Stimulated activated CD4-positive, alpha-beta T cell treated with anti-CD3 and anti-CD28 coated beads, TNF-alpha, amount 100 ng/mL, for 1 hour (primary cell): ENCODE measurements at regions not wholly inside any gene's neighbourhood (a gene's known extent, or its start where the extent isn't known, plus 50 kb on each side); places are given as distances from the start of the nearest gene placed in this dataset.

Experiments used
- DNase-seq, 3 donors: peaks; one replicate each; pipeline ENCODE4 v3.0.0-alpha.2; 2020; ENCODE audit warnings: low read depth in 3 of 3, low spot score in 1 of 3

DNA sequence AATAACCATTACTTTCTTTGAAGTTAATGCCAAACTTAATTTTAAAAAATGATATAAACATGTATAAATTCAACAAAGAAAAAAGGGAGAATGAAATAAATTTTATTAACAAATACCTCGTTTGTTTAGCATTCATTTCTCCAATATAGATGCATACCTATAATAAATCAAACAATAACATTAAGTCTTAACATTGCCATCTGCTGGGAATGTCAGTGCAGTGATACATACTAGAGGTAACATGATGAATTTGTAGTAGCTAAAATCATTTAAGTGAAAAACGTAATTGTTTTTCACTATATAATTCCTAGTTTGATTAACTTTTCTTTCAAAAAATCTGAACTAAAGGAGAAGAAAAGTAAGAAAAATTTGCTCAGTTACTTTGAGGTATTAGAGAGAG, 340.2 kb upstream of the CBLB start:
- no peak for DNase-seq

DNA sequence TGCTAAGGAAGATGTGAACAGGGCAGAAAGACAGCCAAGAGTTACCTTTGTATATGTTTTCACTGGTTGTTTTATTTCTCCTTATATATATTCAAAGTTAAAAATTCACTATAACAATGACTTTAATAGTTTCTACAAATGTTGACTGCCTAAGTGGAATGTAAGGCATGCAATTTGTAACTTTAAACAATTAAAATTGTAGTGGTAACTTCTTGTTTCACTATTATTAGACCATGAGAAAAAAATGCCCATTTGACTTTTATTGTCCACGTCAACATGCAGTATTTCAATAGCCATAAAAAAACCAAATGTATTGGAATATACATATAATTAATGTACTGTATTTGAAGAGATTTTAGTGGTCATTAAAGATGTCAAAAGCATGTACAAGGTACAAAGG, 340.7 kb upstream of the CBLB start:
- DNase-seq = no peak

DNA sequence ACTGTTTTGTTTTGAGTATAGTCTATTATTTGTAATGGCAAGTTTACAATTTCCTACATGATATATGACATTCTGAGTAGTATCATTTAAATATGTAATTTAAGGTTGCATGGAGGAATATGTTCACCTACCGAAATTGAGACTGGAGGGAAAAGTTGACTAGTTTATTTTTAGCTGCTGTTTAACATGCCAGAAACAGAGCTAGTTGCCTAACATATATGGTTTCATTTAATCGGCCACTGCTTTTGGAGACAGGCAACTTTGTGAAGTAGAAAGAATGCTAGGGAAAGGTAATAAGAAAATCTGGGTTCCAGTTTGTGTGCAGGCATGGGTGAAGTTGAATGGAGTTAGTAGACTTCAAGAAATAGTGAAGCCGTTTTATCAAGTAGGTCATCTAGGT, 342.1 kb upstream of the CBLB start:
- DNase-seq = no peak

DNA sequence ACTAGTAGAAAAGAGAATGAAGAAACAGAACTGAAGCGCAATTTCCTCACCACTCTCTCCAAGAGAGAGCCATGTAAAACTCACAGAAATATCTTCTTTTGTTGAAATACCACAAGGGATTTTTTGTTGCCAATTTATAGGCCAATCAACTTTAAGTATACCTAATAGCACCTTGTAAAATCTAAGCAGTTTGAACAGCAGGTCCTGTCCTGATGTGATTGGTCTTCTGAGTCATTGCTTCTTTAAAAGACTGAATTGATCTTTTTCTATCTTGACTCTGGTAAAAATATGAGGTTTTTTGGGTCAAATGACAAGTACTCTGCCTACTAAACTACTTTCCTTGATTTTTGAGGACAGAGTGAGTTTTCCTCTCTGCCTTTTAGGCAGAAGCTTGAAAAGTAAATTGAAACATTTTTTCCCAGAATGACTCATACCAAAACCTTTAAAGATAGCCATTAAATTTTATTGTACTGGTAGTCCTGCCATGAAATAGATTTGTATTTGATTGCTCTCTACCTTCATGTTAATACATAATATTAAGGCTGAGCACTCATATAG, 343.9 kb upstream of the CBLB start:
- no peak for DNase-seq

DNA sequence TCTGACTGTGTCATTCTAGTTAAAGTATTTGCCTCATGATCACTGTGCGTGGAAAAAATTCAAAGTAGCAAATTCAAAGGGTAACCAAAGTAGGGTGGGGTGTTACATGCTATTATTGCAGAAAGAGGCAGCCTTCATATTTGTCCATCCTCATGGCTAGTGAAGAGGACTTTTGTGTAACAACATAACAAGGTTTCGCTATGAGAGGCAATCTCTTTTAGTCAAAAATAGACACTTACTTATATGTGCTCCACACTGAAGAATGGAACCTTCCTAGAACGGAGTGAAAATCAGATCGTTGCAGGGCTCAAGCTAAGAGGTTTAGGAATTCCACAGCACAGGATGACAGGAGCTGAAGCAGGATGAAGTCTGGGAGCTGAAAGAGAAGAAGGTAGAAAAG, 345.1 kb upstream of the CBLB start:
- no peak for DNase-seq

DNA sequence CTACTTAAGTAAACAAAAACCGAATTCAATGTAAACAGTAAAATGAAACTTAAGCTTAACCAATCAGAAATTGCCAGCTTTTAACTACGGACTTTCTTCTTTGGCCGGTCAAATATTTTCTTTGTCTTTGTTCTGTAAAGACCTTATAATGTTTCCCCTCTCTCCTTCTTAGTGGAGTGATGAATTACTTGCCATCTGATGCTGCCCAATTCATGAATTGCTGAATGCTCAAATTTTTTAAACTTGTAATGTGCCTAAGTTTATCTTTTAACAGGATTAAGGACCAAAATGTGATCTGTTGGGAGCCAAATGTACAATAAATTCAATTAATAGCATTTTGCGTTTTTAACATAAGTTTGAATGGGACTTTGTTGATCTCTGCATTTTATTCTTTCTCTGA, 345.8 kb upstream of the CBLB start:
- no peak for DNase-seq

DNA sequence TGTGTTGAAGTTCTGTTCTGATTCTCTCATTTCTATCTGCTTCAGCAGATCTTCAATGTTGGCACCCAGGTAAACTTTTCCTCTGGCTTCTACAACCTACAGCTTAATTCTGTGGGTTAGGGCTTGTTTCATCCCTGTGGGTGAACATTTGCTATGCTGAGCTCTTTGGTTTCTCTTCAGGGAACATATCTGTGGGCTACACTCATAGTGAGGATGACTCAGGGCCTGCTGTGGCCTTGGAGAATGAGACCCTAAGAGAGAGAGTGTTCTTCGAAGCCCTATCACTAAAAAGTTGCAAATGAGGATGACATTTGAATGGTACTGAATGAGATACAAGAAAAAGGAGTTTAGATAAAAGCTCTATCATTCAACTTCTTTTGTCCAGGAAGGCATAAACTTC, 346.2 kb upstream of the CBLB start:
- DNase-seq = no peak

DNA sequence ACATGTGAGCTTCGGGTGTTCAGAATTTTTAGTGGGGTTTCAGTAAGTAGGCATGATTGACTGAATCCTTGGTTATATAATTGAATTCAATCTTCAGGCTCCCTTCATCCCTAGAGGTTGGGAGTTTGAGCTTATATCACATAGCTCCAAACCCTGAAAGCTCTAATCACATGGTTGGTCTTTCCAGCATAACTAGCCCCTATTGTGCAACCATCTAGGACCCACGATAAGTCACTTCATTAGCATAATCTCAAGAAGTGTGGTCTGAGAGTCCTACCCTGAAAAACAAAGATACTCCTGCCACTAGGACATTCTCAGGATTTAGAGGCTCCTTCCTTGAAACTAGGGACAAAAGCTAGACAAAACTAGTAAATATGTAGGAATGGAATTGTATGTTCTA, 348.9 kb upstream of the CBLB start:
- DNase-seq = no peak

DNA sequence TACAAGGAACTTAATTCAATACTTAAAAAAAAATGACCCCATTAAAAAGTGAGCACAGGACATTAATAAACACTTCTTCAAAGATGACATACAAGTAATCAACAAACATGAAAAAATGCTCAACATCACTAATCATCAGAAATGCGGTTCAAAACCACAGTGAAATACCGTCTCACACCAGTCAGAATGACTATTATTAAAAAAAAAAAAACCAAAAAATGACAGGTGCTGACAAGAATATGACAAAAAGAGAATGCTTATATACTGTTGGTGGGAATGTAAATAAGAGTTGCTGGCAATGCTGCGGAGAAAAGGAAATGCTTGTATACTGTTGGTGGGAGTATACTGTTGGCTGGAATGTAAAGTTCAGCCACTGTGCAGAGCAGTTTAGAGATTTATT, 358.3 kb upstream of the CBLB start:
- DNase-seq = no peak

DNA sequence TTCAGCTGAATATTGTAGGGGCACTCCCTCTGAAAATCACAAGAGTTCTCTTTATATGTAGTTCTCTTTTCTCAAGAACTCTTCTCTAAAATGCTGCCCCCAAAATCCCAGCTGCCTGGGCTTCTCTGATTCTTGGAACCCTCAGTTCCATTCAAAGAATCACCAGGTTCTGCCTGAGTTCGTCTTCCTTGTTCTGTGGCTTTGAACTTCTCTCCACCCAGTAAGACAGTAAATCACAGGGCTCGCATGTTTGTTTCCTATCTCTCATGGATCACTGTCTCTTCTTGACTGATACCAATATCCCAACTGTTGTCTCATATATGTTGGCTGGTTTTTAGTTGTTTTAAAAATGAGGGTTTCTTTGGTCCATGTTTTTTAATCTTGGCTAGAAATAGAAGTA, 359.5 kb upstream of the CBLB start:
- no peak for DNase-seq

DNA sequence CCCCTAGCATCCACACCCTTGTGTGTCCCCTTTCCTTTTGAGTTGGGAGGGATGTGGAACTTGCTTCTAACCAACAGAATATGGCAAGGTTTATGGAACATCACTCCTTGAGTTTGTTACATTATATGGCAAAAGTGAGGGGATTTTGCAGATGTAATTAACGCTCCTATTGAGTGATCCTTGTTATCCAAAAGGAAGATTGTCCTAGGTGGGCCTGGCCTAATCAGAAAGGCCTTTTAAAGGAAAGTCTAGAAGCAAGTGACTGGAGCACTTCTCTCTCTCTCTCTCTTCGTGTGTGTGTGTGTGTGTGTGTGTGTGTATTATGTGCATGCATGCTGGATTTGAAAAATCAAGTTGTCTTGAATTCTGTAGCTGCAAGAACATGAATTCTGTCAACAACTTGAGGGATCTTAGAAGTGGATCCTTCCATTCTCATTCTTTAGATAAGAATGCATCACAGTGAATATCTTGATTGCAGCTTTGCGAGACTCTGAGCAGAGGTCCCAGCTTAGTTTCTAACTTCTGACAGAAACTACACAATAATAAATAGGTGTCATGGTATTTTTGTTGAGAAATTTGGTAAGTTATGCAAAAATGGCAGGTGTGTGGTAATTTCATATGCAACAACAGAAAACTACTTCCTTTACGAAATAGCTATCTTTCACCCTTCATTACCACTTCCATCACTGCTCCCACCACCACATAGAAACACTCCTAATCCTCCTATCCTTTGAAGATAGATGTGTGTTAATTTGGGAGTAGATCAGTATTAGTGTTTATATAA, 360.9 kb upstream of the CBLB start:
- no peak for DNase-seq

DNA sequence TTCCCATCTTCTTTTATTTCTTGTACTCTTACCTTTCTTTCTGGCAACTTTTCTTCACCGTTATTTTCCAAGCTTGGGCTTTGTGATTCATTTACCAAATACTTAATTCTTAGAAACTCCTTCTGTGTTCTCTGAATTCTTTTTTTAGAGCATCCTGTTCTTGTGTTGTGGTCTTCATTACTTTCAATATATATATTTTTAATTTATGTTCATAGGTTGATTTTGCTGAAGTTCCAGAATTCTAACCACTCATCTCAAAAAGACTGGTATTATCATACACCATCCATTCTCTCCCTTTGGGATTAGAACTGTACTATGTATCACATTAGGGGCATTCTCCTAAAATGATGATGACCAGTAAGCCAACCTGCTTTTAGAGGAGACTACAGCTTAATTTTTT, 362.3 kb upstream of the CBLB start:
- DNase-seq = no peak

DNA sequence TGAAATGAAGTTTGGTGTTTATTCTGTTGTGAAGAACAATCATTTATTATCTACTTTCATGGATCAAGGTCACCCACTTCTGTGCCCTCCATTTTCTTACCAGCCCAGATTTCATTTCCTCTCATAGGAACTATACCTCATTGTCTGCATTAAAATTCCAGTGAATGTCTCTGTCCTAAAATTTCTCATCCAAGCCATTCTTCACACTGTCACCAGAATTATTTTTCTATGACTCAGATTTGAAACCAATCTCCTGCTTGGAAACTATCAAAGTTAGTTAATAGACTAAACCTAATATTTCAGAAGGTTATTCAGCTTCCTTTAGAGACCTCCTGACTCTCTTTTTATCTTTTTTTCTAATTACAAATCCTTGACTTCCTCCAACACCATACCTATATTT, 364.1 kb upstream of the CBLB start:
- no peak for DNase-seq

DNA sequence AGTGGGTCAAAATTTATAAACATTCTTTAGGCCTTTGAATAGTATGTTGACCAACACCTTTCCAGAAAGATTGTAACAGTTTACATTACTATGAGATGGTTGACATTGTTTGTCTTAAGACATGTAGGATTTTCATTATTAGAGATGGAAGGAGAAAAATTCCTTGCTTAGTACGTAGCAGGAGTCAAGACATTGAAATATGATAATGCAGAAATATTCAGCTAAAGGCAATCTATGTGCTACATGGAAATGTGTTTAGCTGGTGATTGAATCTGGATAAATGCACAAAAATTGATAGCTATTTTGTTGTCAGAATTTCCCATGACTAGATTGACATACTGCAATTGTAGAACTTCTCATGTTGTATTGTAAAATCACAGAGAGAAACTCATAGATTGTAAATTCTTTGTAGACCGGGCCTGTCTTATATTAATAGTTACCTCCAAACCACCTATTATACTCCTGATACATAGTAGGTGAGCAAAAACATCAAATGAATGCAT, 370.4 kb upstream of the CBLB start:
- DNase-seq = no peak

DNA sequence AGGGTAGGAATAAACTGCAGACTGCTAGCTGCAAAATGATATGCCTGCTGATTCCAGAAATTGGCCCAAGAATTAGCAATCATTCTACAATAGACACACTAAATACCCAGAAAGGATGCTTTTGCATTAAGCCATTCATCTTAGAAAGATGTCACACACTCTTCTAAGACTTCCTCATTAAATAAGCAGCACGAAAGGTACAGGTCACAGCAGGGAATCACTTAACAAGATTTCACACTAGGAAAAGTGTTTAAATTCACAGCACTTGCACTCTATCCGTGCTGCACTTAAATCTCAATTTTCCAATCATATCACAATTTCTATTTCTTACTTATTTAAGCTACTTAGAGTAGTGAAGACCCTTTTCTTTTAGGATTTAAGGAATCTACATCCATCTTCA, 372.8 kb upstream of the CBLB start:
- no peak for DNase-seq

DNA sequence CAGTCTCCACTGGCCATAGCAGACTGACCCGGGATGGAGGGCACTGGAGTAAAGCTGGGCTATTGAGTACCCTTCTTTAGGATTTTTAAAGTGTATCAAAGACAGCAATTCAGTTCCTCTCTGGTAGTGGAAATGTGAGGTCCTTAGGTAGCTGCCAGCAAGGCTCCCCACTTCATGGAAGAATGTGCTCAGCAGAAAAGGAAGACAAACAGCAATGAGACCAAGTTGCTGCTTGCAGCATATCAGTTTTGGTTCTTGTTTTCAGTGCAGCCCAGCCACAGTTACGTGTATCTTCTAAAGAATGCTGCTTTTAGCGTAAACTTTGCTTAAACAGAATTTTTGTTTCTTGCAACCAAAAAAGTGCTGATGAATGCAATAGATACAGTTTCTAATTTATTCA, 374.0 kb upstream of the CBLB start:
- no peak for DNase-seq

DNA sequence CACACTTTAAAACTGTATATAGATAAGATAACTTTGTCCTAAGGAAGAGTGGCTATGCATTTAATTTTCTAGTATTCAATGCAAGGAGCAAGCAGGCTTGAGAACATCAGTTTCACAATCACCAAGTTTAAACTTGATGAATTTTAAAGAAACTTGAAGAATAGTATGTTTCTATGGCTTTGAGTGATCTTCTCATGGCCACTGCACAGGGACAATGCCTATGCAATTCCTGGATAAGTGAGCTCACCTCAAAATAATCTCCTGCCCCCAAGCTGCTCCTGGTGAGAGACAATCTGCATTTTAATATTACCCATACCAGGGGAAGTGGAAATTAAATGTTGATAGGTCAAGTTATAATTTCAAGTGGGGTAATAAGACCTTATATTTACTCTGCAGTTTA, 376.6 kb upstream of the CBLB start:
- no peak for DNase-seq

DNA sequence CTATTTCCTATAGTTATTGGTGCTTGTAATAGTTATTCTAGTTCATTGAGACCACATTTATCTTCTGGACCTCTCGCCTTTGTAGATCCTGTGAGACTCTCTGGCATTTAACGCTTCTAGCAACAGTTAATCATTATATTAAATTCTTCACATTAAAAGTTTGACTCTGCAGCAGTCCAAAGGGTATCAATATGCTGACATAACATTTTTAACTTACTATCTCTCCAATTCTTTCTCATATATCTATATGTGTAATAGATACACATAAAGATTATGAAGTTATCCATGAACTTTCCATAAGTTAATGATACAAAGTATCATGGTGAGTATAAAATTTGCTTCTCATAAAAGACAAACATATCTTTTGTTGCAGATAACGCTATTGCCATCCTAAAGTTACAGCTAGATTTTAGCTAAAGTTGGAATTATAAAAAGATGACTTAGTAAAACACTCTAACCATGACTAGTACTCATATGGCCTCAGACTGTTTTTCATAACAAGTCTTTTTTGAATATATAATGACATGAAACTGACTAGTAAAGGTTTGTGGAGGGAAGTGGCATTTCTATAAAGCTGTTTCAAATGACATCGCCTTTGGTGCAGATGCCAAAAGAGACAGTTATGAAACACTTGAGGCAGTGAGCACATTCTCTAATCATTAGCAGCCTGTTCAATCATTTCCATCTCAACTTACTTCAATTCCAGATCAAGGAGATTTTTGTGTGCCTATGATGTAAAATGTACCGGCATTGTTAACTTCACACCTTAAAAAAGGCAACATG, 379.3 kb upstream of the CBLB start:
- no peak for DNase-seq

DNA sequence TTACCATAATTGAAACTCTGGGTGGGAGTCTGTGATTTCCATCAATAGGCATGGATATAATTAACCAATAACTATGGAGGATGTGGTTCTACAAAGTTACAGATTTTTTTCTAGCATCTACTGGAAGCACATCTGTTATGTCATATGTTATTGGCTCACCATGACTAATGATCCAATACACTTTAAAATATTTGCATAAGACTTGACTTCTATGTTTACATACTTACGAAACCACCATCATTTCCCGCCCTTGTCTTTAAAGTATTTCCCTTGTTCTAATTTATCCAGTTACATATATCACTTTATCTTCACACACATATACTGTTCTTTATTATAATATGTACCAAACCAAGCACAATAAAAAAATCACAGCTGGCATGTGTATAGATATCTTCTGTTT, 380.3 kb upstream of the CBLB start:
- DNase-seq = no peak

DNA sequence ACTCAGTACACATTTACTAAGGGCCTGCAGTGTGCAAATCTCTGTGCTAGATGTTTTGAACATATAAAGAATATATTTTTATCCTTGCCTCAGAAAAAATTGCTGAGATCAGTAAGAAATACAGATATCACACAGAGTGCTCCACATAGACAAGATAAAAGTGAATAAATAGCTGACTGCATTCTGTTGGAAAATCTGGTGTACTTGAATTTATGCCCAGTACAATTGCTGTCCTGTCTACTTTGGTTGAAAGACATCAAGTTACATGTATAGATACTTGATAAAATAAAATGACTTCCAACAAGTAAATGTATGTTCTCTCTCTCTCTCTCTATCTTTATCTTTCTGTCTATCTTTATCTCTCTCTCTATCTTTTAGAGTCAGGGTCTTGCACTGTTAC, 381.2 kb upstream of the CBLB start:
- DNase-seq = no peak

DNA sequence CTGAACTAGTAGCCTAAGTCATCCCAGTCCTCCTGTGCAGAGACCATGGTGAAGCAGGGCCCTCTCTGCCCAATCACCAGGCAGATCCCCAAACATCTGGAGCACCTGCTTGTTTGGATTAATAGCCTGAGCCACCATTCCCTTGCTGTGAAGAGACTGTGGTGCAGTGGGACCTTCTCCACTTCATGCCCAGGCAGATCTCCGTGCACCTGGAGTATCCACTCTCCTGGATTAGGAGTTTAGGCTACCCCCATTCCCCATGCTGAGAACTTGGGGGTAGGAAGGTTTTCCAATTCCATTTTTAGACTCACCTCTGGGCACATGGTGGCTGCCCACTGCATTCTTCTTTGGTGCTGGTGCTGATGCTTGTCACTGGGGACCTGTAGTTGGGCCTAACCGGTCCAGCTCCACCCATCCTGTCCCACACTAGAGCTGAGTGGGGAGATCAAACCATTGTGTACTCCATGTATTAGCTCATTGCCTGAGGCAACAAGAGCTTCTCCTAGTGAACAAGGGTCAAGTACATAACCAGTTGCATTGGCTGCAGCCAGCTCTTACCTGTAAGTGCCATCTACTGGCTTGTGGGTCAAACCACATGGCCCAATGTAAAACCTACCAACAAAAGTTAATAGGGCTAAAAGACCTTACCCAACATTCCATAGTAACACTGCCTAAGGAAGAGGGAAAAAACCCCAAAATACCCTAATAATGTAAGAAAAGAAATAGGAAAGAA, 382.5 kb upstream of the CBLB start:
- no peak for DNase-seq

DNA sequence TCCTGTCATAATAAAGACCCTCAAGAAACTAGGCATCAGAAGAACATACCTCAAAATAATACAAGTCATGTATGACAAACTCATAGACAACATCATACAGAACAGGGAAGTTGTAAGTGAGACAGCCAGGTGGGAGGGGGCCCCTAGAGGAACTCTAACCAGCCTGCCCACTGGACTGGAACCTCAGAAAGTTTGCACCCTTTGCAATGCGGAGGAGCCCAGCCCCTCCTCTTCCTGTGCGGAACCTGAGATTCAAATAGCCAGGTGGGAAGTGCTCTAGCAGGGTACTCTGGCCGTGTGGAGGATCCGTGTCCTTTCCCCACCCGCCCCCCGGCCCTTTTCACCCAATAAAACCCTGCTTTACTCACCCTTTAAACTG, 387.0 kb upstream of the CBLB start:
- no peak for DNase-seq
